ENCODE measurements at regions not wholly inside any gene's neighbourhood (a gene's known extent, or its start where the extent isn't known, plus 50 kb on each side); places are given as distances from the start of the nearest gene placed in this dataset.

DNA sequence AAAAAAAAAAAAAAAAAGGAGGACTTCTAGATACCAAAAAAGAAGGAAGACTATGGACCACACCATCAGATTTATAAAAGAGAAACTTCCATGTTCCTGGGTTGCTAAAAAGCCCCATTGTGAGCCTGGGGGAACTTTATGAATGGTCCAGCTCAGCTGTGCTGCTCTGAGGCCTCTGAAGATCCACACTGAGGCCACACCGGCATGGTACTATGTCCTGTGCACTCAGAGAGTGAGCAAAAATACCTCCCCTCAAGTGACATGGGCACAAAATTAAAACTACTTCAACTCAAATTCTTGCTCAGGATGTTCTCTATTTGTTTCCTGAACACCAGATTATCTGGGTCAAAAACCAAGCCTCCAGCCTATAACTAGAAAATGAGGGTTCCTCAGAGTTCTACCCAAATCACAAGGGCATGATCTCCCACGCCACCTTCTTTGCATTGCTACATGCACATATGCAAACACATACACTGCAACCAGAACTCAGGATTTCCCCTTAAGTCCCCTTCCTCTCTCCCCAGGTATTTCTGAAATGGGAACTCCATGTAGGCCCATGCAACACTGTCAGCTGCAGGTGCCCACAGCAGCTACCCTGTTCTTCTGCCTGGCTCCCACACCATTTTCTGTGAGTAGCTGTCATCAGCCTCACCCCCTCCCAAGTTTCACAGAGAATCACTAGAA is 94.4 kb downstream of the SH3GLB1 start:
- no peak for TF ChIP-seq MYC (IDR thresholded peaks at IDR 0.05; ENCODE audit: low read depth, low read length)
- TF ChIP-seq POLR2A (IDR thresholded peaks at IDR 0.05; ENCODE audit: low read depth, low read length): no peak
- TF ChIP-seq EZH2 (IDR thresholded peaks at IDR 0.05; ENCODE audit: borderline replicate concordance, low read depth, low read length, severe bottlenecking): no peak
